ENCODE measurements at regions not wholly inside any gene's neighbourhood (a gene's known extent, or its start where the extent isn't known, plus 50 kb on each side); places are given as distances from the start of the nearest gene placed in this dataset.

DNA sequence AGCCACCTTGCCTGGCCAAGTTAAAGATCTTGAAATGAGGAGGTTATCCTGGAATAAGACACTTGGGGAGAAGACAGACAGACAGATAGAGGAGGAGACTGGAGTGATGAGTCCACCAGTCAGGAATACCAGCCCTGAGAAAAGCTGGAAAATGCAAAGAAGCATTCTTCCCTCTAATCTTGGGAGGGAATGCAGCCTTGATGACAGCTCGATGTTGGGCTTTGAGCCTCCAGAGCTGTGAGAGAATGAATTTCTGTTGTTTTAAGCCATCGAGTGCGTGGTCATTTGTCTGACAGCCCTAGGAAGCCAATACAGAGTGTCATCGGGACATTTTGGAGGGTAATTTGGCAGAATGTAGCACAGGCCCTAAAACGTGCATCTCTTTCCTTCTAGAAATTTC lies 199.1 kb upstream of the IER5L start:
- DNase-seq, result no peak

DNA sequence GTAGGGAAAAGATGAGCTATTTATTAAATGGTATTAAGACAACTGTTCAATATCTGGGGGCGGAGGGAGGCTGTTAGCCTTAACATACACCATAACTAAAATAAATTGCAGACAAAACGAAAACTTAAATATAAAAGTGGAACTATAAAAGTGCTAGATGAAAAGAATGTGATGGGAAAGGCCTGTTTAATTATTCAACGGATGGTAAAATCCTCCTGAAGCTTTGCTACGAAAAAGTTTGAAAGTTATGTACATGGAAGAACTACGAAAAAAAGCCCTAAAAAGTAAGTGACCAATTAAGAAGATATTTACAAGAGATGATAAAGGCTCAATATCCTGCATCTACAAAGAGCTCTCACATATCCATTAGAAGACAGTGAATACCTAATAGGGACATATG lies 197.8 kb upstream of the IER5L start:
- DNase-seq, result no peak

- no peak for DNase-seq
Measured at GRCh38 chr9:129374651-129375050, 196.6 kb upstream of the IER5L start.

GRCh38 chr9:129374231-129374630 lies 196.2 kb upstream of the IER5L start:
- no peak for DNase-seq

DNA sequence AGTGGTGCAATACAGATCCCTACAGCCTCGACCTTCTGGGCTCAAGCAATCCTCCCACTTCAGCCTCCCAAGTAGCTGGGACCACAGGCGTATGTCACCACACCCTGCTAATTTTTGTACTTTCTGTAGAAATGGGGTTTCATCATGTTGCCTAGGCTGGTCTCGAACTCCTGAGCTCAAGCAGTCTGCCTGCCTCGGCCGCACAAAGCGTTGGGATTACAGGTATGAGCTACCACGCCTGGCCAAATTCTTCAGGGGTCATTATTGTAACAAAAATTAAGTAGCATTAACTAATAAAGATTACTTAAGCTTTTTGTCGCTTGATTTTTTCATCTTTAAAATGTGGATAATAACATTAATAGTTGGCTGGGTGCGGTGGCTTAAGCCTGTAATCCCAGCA lies 195.3 kb upstream of the IER5L start:
- DNase-seq, result no peak

GRCh38 chr9:129370770-129371169 lies 192.7 kb upstream of the IER5L start:
- DNase-seq, result no peak

DNA sequence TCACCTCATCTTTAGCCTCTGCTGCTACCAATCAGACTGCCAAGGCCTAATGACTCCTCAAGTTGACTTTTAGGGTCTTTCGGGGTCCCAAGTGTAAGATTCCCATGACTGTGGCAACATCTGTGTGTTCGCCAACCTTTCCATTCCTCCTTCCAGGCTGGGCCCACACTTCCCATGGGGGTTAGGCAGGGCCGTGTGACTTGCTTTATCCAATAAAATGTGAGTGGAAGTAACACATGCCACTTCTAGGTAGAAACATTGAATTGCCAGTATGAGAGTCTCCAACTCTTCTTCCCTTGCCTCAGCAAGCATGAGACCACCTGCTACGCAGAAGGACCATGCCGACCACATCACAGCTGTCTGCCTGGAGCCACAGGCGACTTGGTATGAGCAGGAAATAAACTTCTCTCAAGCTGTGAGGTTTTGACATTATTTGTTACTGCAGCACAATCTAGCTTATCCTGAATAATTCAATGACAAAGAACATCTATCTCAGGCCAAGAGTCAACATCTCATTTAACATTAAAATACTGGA lies 190.4 kb upstream of the IER5L start:
- no peak for DNase-seq

- DNase-seq, result no peak
Measured at GRCh38 chr9:129367287-129367686, 189.2 kb upstream of the IER5L start.

DNA sequence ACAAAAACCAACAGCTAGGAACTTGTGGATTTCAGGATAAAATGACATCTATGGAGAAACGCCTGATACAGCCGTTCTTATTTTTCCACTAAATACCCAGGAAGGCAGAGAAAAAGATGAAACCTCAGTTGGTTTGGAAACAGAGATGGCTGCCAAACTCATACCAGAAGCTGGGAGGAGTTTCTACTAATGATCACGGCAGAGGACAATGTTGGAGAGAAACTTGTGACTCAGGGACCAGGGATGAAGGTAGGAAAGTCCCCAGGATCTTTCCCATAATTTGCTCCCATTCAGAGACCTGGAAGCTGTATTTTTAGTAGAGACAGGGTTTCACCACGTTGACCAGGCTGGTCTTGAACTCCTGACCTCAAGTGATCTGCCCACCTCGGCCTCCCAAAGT lies 187.1 kb upstream of the IER5L start:
- DNase-seq, result no peak

DNA sequence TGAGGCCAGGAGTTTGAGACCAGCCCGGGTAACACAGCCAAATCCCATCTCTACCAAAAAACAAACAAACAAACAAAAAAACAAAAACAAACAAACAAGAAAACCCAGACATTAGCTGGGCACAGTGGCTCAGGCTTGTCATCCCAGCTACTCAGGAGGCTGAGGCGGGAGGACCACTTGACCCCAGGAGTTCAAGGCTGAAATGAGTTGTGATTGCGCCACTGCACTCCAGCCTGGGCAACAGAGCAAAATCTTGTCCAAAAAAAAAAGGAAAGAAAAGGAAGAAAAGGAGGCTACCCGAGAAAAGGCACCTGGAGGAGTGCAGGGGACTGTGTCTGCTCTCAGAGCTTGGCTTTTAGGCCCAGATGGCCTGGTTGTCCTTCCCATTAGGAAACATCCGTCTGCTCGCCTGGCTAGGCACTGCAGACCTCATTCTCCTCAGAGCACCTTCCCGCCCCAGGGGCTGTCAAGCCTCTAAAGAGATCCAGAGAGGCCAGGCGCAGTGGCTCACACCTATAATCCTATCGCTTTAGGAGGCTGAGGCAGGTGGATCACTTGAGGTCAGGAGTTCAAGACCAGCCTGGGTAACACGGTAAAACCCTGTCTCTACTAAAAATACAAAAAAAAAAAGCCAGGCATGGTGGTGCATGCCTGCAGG lies 185.3 kb upstream of the IER5L start:
- DNase-seq, result no peak

- peak; percentile 56 for DNase-seq
Measured at GRCh38 chr9:129362287-129363000, 184.4 kb upstream of the IER5L start.

DNA sequence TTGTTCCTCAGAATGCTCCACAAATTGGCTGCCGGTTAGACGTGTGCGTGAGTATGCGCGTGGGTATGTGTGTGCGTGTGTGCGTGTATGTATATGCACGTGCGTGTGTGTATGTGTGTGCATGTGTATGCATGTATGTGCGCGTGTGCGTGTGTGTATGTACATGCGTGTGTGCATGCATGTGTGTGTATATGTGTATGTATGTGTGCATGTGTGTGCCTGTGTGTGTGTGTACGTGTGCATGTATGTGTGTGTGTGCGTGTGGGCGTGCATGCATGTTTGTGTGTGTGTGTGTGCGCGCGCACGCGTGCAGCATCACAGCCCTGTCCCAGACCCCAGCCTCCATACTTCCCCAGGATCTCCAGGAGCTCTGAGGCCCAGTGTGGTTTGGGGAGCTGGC lies 183.1 kb upstream of the IER5L start:
- DNase-seq, result no peak

DNA sequence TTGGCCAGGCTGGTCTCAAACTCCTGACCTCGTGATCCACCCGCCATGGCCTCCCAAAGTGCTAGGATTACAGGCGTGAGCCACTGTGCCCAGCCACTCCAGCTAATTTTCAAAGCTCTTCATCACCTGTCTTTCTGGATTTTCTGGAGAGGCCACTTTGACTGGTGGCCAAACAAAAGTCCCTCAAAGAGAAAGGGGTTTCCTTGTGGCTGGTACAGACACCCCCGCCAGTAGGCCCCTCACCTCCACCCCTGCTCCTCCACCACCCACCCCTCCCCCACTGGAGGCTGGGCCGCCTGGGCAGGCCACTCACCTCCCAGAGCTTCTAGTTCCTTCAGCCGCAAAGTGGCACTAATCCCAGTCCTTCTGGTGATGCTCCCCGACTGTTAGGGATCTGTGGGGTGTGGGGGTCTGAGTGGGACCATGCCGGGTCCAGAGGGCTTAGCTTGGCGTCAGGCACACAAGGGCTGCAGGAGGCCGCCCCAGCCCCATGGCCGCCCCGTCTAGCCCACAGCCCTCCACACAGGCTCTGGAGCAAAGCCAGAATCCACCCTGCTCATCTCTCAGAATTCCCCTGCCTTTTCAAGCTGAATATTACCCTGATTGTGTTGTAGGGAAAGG lies 182.0 kb upstream of the IER5L start:
- DNase-seq, result no peak

DNA sequence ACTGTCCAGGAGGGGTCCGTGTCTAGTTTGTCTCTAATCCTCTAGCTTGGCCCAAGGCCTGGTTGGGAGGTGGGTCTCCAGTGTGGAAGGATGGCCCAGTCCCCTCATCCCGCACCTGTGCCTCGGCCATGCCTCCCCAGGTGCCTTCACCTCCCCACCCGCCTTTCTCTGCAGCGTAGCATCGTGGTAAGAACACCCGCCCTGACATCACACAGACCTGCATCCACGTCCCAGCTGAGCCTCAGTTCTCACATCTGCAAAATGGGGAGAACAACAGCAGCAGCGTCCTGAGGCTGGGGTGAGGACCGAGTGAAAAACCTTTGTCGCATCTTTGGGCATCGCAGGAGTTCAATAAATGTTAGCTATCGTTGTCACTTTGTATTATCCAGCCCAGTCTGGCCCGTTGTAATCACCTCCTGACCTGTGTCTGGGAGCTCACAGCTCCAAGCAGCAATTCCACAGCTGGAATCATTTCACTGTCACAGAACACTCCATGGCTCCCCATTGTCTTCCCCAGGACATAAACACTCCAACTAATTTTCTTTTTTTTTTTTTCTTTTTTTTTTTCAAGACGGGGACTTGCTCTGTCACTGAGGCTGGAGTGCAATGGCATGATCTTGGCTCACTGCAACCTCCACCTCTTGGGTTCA lies 181.2 kb upstream of the IER5L start:
- no peak for DNase-seq

DNA sequence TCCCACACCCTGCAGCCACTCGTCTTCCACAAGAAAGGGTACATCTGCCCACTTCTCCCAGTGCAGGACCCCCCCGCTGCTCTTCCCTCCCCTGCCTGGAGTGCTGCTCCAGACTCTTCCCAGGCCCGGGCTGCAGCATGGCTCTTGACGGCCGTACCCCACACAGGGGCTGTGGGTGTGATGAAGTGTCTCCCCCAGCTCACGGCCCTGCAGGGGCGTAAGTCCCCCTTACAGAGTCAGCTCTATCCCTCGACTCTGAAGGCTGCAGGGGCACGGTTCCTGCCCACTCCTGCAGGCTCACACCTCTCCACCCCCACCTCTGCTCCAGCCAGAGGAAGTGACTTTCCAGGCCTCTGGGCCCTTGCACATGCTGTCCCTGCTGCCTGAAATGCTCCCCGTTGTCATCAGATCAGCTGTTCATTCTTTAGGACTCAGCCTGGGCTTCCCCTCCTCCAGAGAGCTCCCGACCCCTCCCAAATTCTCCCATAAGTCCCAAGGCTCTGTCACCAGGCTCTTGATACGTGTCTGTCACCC lies 180.6 kb upstream of the IER5L start:
- DNase-seq, result no peak

GRCh38 chr9:129357773-129358245 lies 179.7 kb upstream of the IER5L start:
- DNase-seq, result no peak

DNA sequence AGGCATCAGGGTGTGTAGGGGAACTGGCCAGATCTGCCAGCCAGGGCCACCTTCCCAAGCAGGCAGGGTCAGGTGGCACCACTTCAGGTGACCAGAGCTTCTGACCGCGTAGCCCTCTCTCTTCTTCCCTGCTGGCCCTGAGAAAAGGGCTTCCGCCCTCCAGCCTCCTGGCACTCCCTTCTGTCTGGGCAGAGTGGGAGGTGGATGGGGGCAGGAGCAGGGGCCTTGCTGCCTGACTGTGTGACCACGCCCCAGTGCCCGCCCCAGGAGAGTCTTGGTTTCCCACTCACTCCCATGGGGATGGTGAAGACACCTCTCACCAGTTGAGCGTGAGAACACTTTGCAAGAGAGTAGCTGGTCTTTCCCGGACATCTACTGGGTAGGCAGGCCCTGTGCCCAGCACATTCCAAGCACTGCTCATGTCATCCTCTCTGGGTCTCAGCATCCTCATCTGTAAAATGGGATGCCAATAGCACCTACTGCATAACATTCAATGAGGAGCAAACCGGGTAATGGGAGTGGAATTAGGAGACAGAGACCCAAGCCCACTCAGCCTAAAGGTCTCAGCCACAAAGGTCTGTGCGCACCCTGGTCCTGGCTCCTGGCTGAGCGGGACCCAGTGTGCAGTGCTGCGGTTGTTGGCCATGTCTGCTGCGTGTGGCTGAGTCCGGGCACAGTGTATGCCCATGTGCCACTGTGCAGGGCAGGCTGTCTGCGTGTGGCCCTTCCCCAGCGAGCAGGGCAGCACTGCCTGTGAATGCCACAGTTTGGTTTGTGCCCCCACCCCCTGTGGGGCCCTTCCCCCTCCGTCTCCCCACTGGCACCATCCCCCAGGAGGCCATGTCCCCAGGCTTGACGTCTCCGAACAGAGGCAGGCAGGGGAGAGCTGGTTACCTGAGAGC lies 179.1 kb upstream of the IER5L start:
- DNase-seq, result no peak

- no peak for DNase-seq
Measured at GRCh38 chr9:129355631-129356030, 177.6 kb upstream of the IER5L start.

DNA sequence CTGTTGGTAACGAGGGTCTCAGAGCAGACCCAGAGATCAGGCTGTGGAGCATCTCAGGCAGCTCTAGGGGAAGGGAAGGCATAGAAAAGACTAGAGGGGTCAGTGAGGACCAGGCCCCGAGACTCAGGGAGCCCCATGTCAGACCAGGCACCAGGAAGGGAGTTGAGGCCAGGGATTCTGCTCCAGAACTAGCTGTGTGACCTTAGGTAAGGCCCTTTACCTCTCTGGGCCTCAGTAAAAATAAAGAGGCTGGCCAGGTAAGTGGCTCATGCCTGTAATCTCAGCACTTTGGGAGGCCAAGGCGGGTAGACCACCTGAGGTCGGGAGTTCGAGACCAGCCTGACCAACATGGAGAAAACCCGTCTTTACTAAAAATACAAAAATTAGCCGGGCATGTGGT lies 176.4 kb upstream of the IER5L start:
- no peak for DNase-seq

DNA sequence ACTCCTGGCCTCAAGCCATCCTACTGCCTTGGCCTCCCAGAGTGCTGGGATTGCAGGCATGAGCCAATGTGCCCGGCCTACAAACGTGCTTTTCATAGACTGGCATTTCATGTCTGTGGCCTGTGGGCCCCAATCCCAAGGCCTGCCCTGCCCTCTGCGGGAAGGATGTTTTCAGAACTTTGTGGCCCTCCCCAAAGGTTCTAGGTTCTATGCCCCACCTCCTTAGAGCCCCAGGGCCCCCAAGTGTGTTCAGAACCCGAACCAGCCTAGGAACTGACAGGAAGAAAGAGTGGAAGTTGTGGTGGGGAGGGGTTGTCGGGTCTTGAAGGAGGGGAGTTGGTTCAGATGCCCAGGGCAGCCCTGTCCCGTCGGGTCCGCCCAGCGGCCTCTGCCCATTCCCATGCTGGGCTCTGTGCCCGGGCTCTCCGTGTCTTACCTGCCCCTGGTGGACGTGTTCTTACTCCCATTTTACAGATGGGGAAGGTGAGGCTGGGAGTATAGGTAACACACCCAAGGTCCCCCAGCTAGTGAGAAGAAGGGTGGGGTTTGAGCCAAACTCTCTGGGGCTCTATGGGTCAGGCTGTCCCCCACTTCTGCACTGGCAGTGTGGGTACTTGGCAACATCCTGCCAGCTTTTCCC lies 175.8 kb upstream of the IER5L start:
- DNase-seq, result no peak

GRCh38 chr9:129352146-129352865 lies 174.2 kb upstream of the IER5L start:
- DNase-seq, result no peak

Data from DMS153 (cell line).